Endothelial cell of umbilical vein (primary cell): ENCODE measurements at regions not wholly inside any gene's neighbourhood (a gene's known extent, or its start where the extent isn't known, plus 50 kb on each side); places are given as distances from the start of the nearest gene placed in this dataset.

Experiments
- BruUV-seq: library from RNA; stranded (reverse); fragments of 400-500 nt; replicated peaks from 2 replicates; lab custom pipeline; 2021; lab: Mats Ljungman, UMichigan
- CTCF ChIA-PET: fragments of 300-600, 350-600 bp; sonication (Branson Sonifier 250); formaldehyde crosslinking; loops from one replicate; lab custom pipeline; 2021; ENCODE audit warnings: antibody characterized with exemption, inconsistent platforms; lab: Charles Lee
- POLR2A ChIA-PET: fragments of 300-600, 350-600 bp; sonication (Branson Sonifier 250); formaldehyde crosslinking; loops from one replicate; lab custom pipeline; 2021; ENCODE audit warnings: antibody characterized with exemption, inconsistent platforms; lab: Charles Lee
- DNase-seq: peaks from one replicate; pipeline ENCODE4 v3.0.0-alpha.2; 2011; ENCODE audit warnings: low read depth, low spot score
- FAIRE-seq: peaks from 2 replicates; lab custom pipeline; 2011; peaks lifted over from hg19 to GRCh38; lab: Jason Lieb, UNC
- H2AFZ ChIP-seq: 2 replicates; pipeline ENCODE4 v1.6.0; 2012; ENCODE audit warnings: low read depth, low read length, control low read depth, inconsistent platforms
- H3K27ac ChIP-seq: 2 replicates; pipeline ENCODE4 v1.5.1; 2011; ENCODE audit warnings: low read depth, mild to moderate bottlenecking, control low read depth, low read length, moderate library complexity; ENCODE audit not compliant: insufficient read depth
- H3K27me3 ChIP-seq, 2 experiments: 2 replicates each; pipeline versions ENCODE4 v1.6.0 to v1.6.1; 2011; ENCODE audit warnings: low read length in 2 of 2, mixed read lengths in 1 of 2; ENCODE audit not compliant: control insufficient read depth in 2 of 2, insufficient read depth in 2 of 2
- H3K36me3 ChIP-seq, 2 experiments: 2 replicates in 1 of 2; 3 replicates in 1 of 2; pipeline ENCODE4 v1.5.1; 2011; ENCODE audit warnings: low read length in 2 of 2, mild to moderate bottlenecking in 1 of 2, moderate library complexity in 1 of 2; ENCODE audit not compliant: control insufficient read depth in 2 of 2, insufficient read depth in 2 of 2; ENCODE audit errors: extremely low read depth in 1 of 2
- H3K4me1 ChIP-seq: 3 replicates; pipeline ENCODE4 v1.5.1; 2011; ENCODE audit warnings: mild to moderate bottlenecking, low read length; ENCODE audit not compliant: control insufficient read depth, insufficient read depth; ENCODE audit errors: extremely low read depth
- H3K4me2 ChIP-seq: 2 replicates; pipeline ENCODE4 v1.6.1; 2011; ENCODE audit warnings: low read length, control low read depth, mixed read lengths; ENCODE audit not compliant: insufficient read depth
- H3K4me3 ChIP-seq, 3 experiments: fragments of 200-600 bp in 1 of 3; sonication (generic), shearing (Covaris generic) in 1 of 3; replicated peaks in 1 of 3; 2 replicates each; pipeline ENCODE4 v1.5.1; 2011 to 2016; ENCODE audit warnings: control low read depth in 3 of 3, low read length in 3 of 3, mild to moderate bottlenecking in 2 of 3, inconsistent platforms in 1 of 3, low read depth in 1 of 3, moderate library complexity in 1 of 3; ENCODE audit not compliant: insufficient read depth in 1 of 3
- H3K79me2 ChIP-seq: 2 replicates; pipeline ENCODE4 v1.6.0; 2012; ENCODE audit warnings: low read length, inconsistent platforms; ENCODE audit not compliant: control insufficient read depth, insufficient read depth
- H3K9ac ChIP-seq: replicated peaks from 2 replicates; pipeline ENCODE3; 2011; ENCODE audit warnings: low read length, control low read depth; ENCODE audit not compliant: insufficient read depth; ENCODE audit errors: extremely low read depth
- H3K9me1 ChIP-seq: replicated peaks from 3 replicates; pipeline ENCODE4 v1.6.0; 2011; ENCODE audit warnings: mild to moderate bottlenecking, low read length; ENCODE audit not compliant: control insufficient read depth, insufficient read depth; ENCODE audit errors: extremely low read depth
- H3K9me3 ChIP-seq: replicated peaks from 2 replicates; pipeline ENCODE4 v1.5.1; 2012; ENCODE audit warnings: low read length, inconsistent platforms; ENCODE audit not compliant: control insufficient read depth, insufficient read depth
- H4K20me1 ChIP-seq: replicated peaks from 2 replicates; pipeline ENCODE3; 2011; ENCODE audit warnings: mild to moderate bottlenecking, low read length; ENCODE audit not compliant: control insufficient read depth, insufficient read depth; ENCODE audit errors: extremely low read depth
- CTCF ChIP-seq, 2 donors: IDR thresholded peaks; 1 replicate in 1 of 2; 2 replicates in 1 of 2; pipeline ENCODE4 v1.5.1; 2011; ENCODE audit warnings: low read length in 2 of 2, mild to moderate bottlenecking in 2 of 2, moderate library complexity in 2 of 2, control low read depth in 1 of 2, inconsistent platforms in 1 of 2, low read depth in 1 of 2; ENCODE audit not compliant: insufficient read depth in 1 of 2; ENCODE audit errors: extremely low read depth in 1 of 2
- EZH2 ChIP-seq: IDR thresholded peaks from 2 replicates; pipeline ENCODE4 v1.6.1; 2012; ENCODE audit warnings: borderline replicate concordance, low read depth, mild to moderate bottlenecking, moderate library complexity, low read length, inconsistent platforms; ENCODE audit not compliant: severe bottlenecking
- FOS ChIP-seq: IDR thresholded peaks from 2 replicates; pipeline ENCODE4 v1.6.1; 2011; ENCODE audit warnings: mild to moderate bottlenecking, low read length, moderate library complexity, borderline replicate concordance; ENCODE audit not compliant: insufficient read depth
- GATA2 ChIP-seq: IDR thresholded peaks from 2 replicates; pipeline ENCODE4 v1.7.0; 2011; ENCODE audit warnings: low read depth, mild to moderate bottlenecking, moderate library complexity, mixed read lengths, low read length; ENCODE audit not compliant: insufficient read length, insufficient read depth
- JUN ChIP-seq: IDR thresholded peaks from 2 replicates; pipeline ENCODE4 v1.6.1; 2011; ENCODE audit warnings: borderline replicate concordance, low read depth; ENCODE audit not compliant: insufficient read length, insufficient read depth
- MYC ChIP-seq: IDR thresholded peaks from one replicate; pipeline ENCODE4 v1.6.1; 2011; ENCODE audit warnings: mild to moderate bottlenecking, low read depth, low read length
- POLR2A ChIP-seq: IDR thresholded peaks from 2 replicates; pipeline ENCODE4 v1.6.1; 2012; ENCODE audit warnings: low read depth, mild to moderate bottlenecking, control low read depth, low read length
- POLR2AphosphoS5 ChIP-seq: IDR thresholded peaks from 2 replicates; pipeline ENCODE4 v1.6.1; 2012; ENCODE audit warnings: low read depth, mild to moderate bottlenecking, control low read depth, low read length, moderate library complexity; ENCODE audit not compliant: insufficient read depth
- dilution Hi-C: fragments of 300-500 bp; cut with MboI; formaldehyde crosslinking; loops from one replicate; pipeline ENCODE4 v1.15.0; 2019; ENCODE audit warnings: low sequenced_read_pairs; ENCODE audit not compliant: extremely low pct_ligation_motif_present
- intact Hi-C: fragments of 100-400 bp; cut with micrococcal nuclease; formaldehyde crosslinking; loops from one replicate; pipeline ENCODE4 v1.10.0; 2022
- TF ChIP-seq, protein P1 (sequence below): IDR thresholded peaks from 2 replicates; pipeline ENCODE4 v1.6.1; 2011; ENCODE audit not compliant: insufficient read depth, insufficient read length

DNA sequence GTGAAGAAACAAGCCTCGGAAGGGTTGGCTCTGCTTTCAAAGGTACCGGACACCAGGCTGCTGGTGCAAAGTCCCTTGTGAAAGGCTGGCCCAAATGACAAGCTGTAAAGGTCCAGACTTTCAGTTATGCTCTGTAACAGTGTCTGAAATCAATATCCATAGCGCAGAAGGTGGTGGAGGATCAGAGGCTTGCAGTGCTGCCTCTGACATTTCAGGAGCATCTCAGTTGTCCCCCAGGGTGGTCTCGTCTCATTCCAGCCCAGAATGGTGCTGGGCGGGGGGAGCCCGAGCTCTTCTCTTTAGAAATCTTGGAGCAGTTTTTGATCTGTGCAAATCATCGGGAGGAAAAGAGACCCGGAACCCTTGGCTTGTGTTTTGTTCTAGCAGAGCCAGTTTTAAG, 402.3 kb upstream of the RGMA start:
- Histone ChIP-seq H3K9ac (no peak overlapping the region), H3K79me2 (no peaks in the 10 kb centered on the region), H3K4me2 (no peak overlapping the region), H3K4me3 (no peak overlapping the region), H3K27me3 (no peaks in the 10 kb centered on the region), H3K4me1 (no peaks in the 10 kb centered on the region), H3K36me3 (no peaks in the 10 kb centered on the region), H4K20me1 (no peaks in the 10 kb centered on the region), H3K9me3 (peaks cover 7% of the 10 kb centered on the region), H2AFZ (no peak overlapping the region), H3K27ac (no peak overlapping the region), H3K9me1 (no peaks in the 10 kb centered on the region)
- DNase-seq (no peak), FAIRE-seq (no peak)
- TF ChIP-seq POLR2AphosphoS5 (no peak), FOS (no peak)
- TF ChIP-seq, protein P1, sequence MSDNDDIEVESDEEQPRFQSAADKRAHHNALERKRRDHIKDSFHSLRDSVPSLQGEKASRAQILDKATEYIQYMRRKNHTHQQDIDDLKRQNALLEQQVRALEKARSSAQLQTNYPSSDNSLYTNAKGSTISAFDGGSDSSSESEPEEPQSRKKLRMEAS = no peak
- POLR2A ChIA-PET = no interaction called here
- dilution Hi-C loops = no loop called here
- CTCF ChIA-PET = no interaction called here
- BruUV-seq = no TSS peak
- intact Hi-C loops = no loop called here

DNA sequence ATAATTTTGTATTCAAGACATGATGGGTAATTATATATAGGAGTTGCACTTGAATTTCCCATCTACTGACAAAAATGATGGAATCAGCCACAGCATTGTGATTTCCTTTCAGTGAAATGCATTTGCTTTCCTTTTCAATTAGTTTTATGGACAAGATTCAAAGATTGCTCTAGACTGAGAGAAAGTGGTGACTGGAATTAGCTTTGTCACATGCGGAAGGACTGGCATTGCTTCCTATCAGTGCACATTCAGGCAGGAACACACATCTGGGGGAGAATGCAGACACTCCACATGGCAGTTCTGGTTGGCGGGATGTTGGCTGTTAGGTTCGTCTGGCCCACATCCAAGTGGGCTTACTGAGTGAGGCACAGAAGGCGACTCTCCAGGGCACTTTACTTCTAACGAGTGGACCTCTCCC, 399.3 kb upstream of the RGMA start:
- no peaks in the 10 kb centered on the region for H3K27me3 ChIP-seq
- CTCF ChIA-PET = no interaction called here
- no peaks in the 10 kb centered on the region for H3K4me1 ChIP-seq
- H3K27ac ChIP-seq = no peak overlapping the region
- peaks cover 5% of the 10 kb centered on the region for H3K9me3 ChIP-seq
- POLR2A ChIA-PET = no interaction called here
- H3K4me2 ChIP-seq = no peak overlapping the region
- dilution Hi-C loops = no loop called here
- FAIRE-seq (no peak), DNase-seq (no peak)
- H3K9ac ChIP-seq = no peak overlapping the region
- intact Hi-C loops = no loop called here
- H3K4me3 ChIP-seq = no peak overlapping the region
- H3K9me1 ChIP-seq = no peaks in the 10 kb centered on the region
- no peaks in the 10 kb centered on the region for H4K20me1 ChIP-seq
- H2AFZ ChIP-seq = no peak overlapping the region
- TF ChIP-seq CTCF (IDR thresholded peaks at IDR 0.05; ENCODE audit: extremely low read depth in 1 of 2, insufficient read depth in 1 of 2, low read depth in 1 of 2, low read length in 2 of 2) (no peak), FOS (no peak), GATA2 (no peak), POLR2AphosphoS5 (no peak), JUN (no peak), EZH2 (no peak), POLR2A (no peak), MYC (no peak)
- TF ChIP-seq, protein P1 = no peak
- no peaks in the 10 kb centered on the region for H3K79me2 ChIP-seq
- H3K36me3 ChIP-seq = no peaks in the 10 kb centered on the region
- BruUV-seq = no TSS peak
